Peyer's patch (tissue), 4 donors: ENCODE measurements at regions not wholly inside any gene's neighbourhood (a gene's known extent, or its start where the extent isn't known, plus 50 kb on each side); places are given as distances from the start of the nearest gene placed in this dataset.

Source experiments
- DNase-seq, 3 donors: peaks; one replicate each; pipeline ENCODE4 v3.0.0-alpha.2; 2017 to 2019
- H3K27ac ChIP-seq, 4 donors: fragments of 200-600 bp; sonication (generic); one replicate each; pipeline ENCODE4 v1.5.1; 2016 to 2019
- H3K27me3 ChIP-seq, 2 donors: fragments of 200-600 bp; sonication (generic); one replicate each; pipeline ENCODE4 v1.5.1; 2019
- H3K36me3 ChIP-seq, 3 donors: fragments of 200-600 bp; sonication (generic); one replicate each; pipeline ENCODE4 v1.5.1; 2016 to 2019
- H3K4me1 ChIP-seq, 4 donors: fragments of 200-600 bp; sonication (generic); one replicate each; pipeline ENCODE4 v1.5.1; 2016 to 2019
- H3K4me3 ChIP-seq, 4 donors: fragments of 200-600 bp; sonication (generic); 1 replicate in 3 of 4; 2 replicates in 1 of 4; pipeline ENCODE4 v1.5.1; 2016 to 2019; ENCODE audit warnings: mild to moderate bottlenecking in 1 of 4
- H3K9me3 ChIP-seq, 4 donors: fragments of 200-600 bp; sonication (generic); one replicate each; pipeline ENCODE4 v1.5.1; 2016 to 2019; ENCODE audit warnings: mild to moderate bottlenecking in 1 of 4
- POLR2A ChIP-seq, 2 donors: fragments of 450-650 bp; IDR thresholded peaks; one replicate each; pipeline ENCODE4 v1.5.1; 2017; ENCODE audit warnings: antibody characterized with exemption in 2 of 2, mild to moderate bottlenecking in 2 of 2, moderate library complexity in 2 of 2
- TF ChIP-seq, protein P1 (sequence below), 6 experiments: fragments of 450-650 bp in 4 of 6; fragments of 200-600 bp in 2 of 6; sonication (generic) in 1 of 6; IDR thresholded peaks; one replicate each; pipeline ENCODE4 v1.5.1; 2017 to 2019; ENCODE audit warnings: antibody characterized with exemption in 6 of 6, mild to moderate bottlenecking in 3 of 6, moderate library complexity in 1 of 6

DNA sequence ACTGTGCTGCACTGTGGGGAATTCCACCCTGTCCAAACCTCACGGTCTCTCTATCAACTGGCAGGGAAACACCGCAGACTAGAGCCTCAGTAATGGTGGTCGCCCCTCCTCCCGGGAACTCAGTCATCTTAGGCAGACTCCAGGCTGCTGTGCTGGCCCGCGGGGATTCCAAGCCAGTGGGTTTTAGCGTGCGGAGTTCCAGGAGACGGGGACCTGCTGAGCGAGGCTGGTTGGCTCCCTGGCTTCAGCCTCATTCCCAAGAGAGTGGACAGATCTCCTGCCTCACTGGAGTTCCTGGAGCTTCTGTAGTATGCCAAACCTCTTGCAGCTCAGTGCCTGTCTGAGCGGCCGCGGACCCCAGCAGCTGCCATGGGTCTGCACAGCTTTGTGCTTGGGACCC lies 455.6 kb downstream of the CCDC91 start:
- no peak overlapping the region for H3K27ac ChIP-seq
- TF ChIP-seq, protein P1, sequence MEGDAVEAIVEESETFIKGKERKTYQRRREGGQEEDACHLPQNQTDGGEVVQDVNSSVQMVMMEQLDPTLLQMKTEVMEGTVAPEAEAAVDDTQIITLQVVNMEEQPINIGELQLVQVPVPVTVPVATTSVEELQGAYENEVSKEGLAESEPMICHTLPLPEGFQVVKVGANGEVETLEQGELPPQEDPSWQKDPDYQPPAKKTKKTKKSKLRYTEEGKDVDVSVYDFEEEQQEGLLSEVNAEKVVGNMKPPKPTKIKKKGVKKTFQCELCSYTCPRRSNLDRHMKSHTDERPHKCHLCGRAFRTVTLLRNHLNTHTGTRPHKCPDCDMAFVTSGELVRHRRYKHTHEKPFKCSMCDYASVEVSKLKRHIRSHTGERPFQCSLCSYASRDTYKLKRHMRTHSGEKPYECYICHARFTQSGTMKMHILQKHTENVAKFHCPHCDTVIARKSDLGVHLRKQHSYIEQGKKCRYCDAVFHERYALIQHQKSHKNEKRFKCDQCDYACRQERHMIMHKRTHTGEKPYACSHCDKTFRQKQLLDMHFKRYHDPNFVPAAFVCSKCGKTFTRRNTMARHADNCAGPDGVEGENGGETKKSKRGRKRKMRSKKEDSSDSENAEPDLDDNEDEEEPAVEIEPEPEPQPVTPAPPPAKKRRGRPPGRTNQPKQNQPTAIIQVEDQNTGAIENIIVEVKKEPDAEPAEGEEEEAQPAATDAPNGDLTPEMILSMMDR (IDR thresholded peaks at IDR 0.05) = no peak
- TF ChIP-seq POLR2A (IDR thresholded peaks at IDR 0.05) = no peak
- no peaks in the 10 kb centered on the region for H3K9me3 ChIP-seq
- DNase-seq = peak in 1 of 3 donors; percentile 37
- H3K27me3 ChIP-seq = no peaks in the 10 kb centered on the region
- H3K4me3 ChIP-seq = no peak overlapping the region
- no peaks in the 10 kb centered on the region for H3K4me1 ChIP-seq
- no peaks in the 10 kb centered on the region for H3K36me3 ChIP-seq

GRCh38 chr12:28650906-28651305 lies 460.6 kb downstream of the CCDC91 start:
- no peak for TF ChIP-seq POLR2A (IDR thresholded peaks at IDR 0.05)
- TF ChIP-seq, protein P1 (IDR thresholded peaks at IDR 0.05) = no peak
- no peak for DNase-seq
- Histone ChIP-seq H3K27me3 (no peaks in the 10 kb centered on the region), H3K36me3 (no peaks in the 10 kb centered on the region), H3K27ac (no peak overlapping the region), H3K9me3 (no peaks in the 10 kb centered on the region), H3K4me1 (no peaks in the 10 kb centered on the region), H3K4me3 (no peak overlapping the region)

DNA sequence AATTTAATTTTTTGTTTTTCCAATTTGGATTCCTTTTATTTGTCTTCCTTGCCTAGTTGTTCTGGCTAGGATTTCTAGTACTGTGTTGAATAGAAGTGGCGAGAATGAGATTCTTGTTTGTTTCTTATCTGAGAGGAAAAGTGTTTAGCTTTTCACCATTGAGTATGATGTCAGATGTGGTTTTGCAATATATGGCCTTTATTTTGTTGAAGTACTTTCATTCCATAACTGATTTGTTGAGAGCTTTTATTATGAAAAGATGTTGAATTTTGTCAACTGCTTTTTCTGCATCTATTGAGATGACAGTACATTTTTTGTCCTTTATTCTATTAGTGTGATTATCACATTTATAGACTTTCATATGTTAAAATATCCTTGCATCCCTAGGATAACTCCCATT lies 462.0 kb downstream of the CCDC91 start:
- Histone ChIP-seq H3K27me3 (no peaks in the 10 kb centered on the region), H3K27ac (no peak overlapping the region), H3K36me3 (no peaks in the 10 kb centered on the region), H3K4me3 (no peak overlapping the region), H3K9me3 (no peaks in the 10 kb centered on the region), H3K4me1 (no peaks in the 10 kb centered on the region)
- DNase-seq = no peak
- TF ChIP-seq POLR2A (IDR thresholded peaks at IDR 0.05) = no peak
- TF ChIP-seq, protein P1 (IDR thresholded peaks at IDR 0.05) = no peak

DNA sequence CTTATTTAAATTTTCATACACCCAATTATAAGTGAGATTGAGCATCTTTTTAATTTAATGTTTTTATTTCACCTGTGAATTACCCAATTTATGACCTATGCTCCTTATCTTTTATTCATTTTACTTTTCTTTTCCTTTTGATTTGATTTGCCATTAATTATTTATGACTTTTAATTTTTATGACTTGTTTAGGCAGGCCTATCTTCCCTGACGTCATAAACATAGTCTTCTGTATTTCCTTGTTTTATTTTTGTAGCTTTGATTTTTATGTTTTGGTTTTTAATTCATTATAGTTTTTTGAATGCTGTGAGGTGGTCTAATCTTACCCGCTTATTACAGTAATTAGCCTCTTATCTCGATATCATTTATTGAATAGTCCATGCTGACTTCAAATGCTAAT lies 467.1 kb upstream of the FAR2 start:
- H3K4me1 ChIP-seq = no peaks in the 10 kb centered on the region
- no peak for DNase-seq
- H3K27ac ChIP-seq = no peak overlapping the region
- H3K4me3 ChIP-seq = no peak overlapping the region
- no peaks in the 10 kb centered on the region for H3K36me3 ChIP-seq
- TF ChIP-seq, protein P1 (IDR thresholded peaks at IDR 0.05) = no peak
- no peak for TF ChIP-seq POLR2A (IDR thresholded peaks at IDR 0.05)
- no peaks in the 10 kb centered on the region for H3K27me3 ChIP-seq
- no peaks in the 10 kb centered on the region for H3K9me3 ChIP-seq

DNA sequence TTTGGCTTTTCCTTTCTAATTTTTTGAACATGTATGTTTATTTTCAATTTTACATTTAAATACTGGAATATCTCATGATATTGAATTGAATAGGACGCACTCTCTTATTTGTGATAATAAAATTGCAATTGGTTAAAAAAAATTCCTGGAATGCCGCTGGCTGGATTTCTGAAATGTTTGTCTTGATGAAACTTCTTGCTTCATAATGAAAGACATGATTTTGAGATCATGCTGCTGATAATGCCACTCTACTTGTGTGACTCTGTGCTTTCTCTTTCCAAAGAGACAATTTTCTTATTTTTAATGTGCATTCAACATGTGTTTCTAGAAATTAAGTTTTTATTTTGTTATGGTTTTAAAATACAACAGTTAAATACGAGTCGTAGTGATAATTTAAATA lies 465.7 kb upstream of the FAR2 start:
- no peaks in the 10 kb centered on the region for H3K9me3 ChIP-seq
- H3K36me3 ChIP-seq = no peaks in the 10 kb centered on the region
- H3K27me3 ChIP-seq = no peaks in the 10 kb centered on the region
- no peak for DNase-seq
- H3K4me3 ChIP-seq = no peak overlapping the region
- H3K4me1 ChIP-seq = no peaks in the 10 kb centered on the region
- H3K27ac ChIP-seq = no peak overlapping the region
- no peak for TF ChIP-seq POLR2A (IDR thresholded peaks at IDR 0.05)
- TF ChIP-seq, protein P1 (IDR thresholded peaks at IDR 0.05) = no peak
